Skeletal muscle tissue (tissue), 3 donors: ENCODE measurements at regions not wholly inside any gene's neighbourhood (a gene's known extent, or its start where the extent isn't known, plus 50 kb on each side); places are given as distances from the start of the nearest gene placed in this dataset.

Source experiments
- H3K27ac ChIP-seq: one replicate; pipeline ENCODE4 v1.7.0; 2013; ENCODE audit warnings: mild to moderate bottlenecking, low read depth, low read length, inconsistent platforms
- H3K27me3 ChIP-seq, 3 donors: one replicate each; pipeline ENCODE4 v1.7.0; 2013; ENCODE audit warnings: low read length in 3 of 3; ENCODE audit not compliant: control insufficient read depth in 3 of 3, insufficient read depth in 3 of 3
- H3K36me3 ChIP-seq, 3 donors: one replicate each; pipeline ENCODE4 v1.7.0; 2013; ENCODE audit warnings: low read length in 3 of 3; ENCODE audit not compliant: control insufficient read depth in 3 of 3, insufficient read depth in 3 of 3
- H3K4me1 ChIP-seq, 3 donors: one replicate each; pipeline ENCODE4 v1.7.0; 2013; ENCODE audit warnings: low read length in 3 of 3, mild to moderate bottlenecking in 3 of 3; ENCODE audit not compliant: control insufficient read depth in 3 of 3, insufficient read depth in 3 of 3
- H3K4me3 ChIP-seq, 3 donors: one replicate each; pipeline ENCODE4 v1.7.0; 2013; ENCODE audit warnings: low read length in 3 of 3
- H3K9ac ChIP-seq, 3 donors: one replicate each; pipeline ENCODE4 v1.7.0; 2013; ENCODE audit warnings: low read length in 3 of 3, mild to moderate bottlenecking in 3 of 3, moderate library complexity in 2 of 3, low read depth in 1 of 3
- H3K9me3 ChIP-seq, 3 donors: one replicate each; pipeline ENCODE4 v1.7.0; 2013; ENCODE audit warnings: low read length in 3 of 3; ENCODE audit not compliant: control insufficient read depth in 3 of 3
- donor health status: Osteomylitis.

DNA sequence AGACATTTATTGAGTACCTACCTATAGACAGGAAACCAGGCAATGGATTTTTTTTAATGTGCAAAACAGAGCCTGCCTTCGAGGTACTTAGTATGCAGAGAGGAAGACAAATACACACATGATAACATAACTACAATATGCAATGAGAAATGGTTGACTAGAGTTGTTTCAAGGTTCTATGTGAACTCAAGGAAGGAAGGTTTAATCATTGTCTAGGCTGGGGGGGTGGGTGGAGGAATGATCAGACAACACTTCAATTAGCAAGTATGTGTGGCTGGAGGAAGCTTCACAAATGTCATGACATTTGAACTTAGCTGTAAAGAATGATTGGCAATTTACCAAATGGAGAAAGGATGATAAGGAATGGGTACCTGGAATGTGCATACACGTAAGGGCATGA lies 985.3 kb downstream of the FLRT2 start:
- H3K27ac ChIP-seq, result no peak overlapping the region

DNA sequence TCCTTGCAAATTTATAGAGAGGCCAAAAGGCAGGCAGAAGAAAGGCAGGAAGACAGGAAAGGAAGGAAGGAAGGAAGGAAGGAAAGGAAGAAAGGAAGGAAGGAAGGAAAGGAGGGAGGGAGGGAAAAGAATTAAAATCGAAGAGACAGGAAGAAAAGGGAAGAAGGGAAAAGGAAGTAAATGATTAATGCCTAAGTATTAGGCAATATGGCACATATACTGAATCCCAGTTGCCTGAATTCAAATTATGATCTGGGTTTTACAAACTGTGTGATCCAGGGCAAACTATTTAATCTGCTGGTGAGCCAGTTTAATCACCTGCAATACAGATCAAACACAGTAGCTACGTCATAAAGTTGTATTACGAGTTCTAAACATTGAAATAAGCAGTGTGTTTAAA lies 983.6 kb downstream of the FLRT2 start:
- no peak overlapping the region for H3K4me3 ChIP-seq
- H3K9me3 ChIP-seq, result no peaks in the 10 kb centered on the region
- H3K27me3 ChIP-seq, result no peaks in the 10 kb centered on the region
- no peak overlapping the region for H3K27ac ChIP-seq
- H3K36me3 ChIP-seq, result no peaks in the 10 kb centered on the region
- no peaks in the 10 kb centered on the region for H3K4me1 ChIP-seq
- H3K9ac ChIP-seq, result no peak overlapping the region

More for the DNA sequence above, 985.3 kb downstream of the FLRT2 start:
- H3K4me3 ChIP-seq, result no peak overlapping the region
- H3K27me3 ChIP-seq, result no peaks in the 10 kb centered on the region
- H3K4me1 ChIP-seq, result no peaks in the 10 kb centered on the region
- no peaks in the 10 kb centered on the region for H3K36me3 ChIP-seq
- H3K9me3 ChIP-seq, result no peaks in the 10 kb centered on the region
- no peak overlapping the region for H3K9ac ChIP-seq

DNA sequence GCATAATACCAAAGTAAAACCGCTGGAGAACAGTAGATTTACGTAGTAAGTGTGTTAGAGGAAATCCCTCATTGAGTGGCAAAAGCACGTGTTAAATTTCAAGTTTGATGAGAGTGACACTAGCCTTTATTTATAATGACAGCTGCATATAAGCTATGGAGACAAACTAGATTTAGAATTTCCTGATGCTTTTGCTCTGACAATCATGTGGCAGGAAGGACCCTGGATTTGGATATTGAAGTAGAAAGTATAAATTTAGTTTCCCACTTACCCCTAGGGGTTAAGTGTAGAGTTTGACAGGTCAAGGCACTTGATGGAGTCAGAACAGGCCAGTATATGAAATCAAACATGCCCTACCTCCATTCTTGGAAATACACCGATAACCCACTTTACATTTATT lies 983.1 kb downstream of the FLRT2 start:
- Histone ChIP-seq H3K36me3 (no peaks in the 10 kb centered on the region), H3K4me3 (no peak overlapping the region), H3K9me3 (no peaks in the 10 kb centered on the region), H3K4me1 (no peaks in the 10 kb centered on the region), H3K27me3 (no peaks in the 10 kb centered on the region), H3K9ac (no peak overlapping the region), H3K27ac (no peak overlapping the region)

DNA sequence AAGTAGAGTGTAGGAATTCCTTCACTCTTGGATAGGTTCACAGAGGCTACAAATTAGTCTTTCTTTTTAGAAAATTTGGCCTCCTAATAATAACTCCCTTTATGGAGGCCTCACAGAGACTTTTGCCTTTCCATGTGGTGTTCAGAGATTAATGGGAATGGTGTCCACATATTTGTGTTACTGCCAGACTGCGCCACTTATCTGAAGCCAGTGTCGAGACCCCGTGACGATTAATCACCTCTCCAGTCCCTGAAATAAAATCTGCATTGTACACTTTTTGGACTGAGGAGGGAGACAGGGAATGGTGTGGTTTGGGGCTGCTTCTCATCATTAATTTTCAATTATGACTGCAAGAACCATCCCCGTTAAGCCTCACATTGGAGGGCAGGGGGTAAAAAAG lies 980.5 kb downstream of the FLRT2 start:
- Histone ChIP-seq H3K27me3 (no peaks in the 10 kb centered on the region), H3K4me3 (no peak overlapping the region), H3K36me3 (no peaks in the 10 kb centered on the region), H3K9ac (no peak overlapping the region), H3K27ac (no peak overlapping the region), H3K9me3 (no peaks in the 10 kb centered on the region), H3K4me1 (no peaks in the 10 kb centered on the region)

DNA sequence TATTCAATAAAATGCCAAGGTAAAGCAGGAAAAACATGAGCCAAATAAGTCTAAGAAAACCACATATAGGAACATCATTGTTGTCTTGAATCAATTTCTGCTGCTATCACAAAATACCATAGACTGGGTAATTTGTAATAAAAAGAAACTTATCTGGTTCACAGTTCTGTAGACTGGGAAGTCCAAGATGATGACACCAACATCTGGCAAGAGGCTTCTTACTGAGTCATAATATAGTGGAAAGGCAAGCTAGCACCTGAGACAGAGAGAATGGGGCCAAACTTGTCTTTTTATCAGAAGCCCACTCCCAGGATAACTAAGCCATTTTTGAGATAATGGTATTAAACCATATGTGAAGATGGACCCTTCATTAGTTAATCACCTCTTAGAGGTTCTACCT lies 975.9 kb downstream of the FLRT2 start:
- H3K27ac ChIP-seq, result no peak overlapping the region
- H3K36me3 ChIP-seq, result no peaks in the 10 kb centered on the region
- no peaks in the 10 kb centered on the region for H3K27me3 ChIP-seq
- no peak overlapping the region for H3K4me3 ChIP-seq
- no peaks in the 10 kb centered on the region for H3K9me3 ChIP-seq
- H3K9ac ChIP-seq, result no peak overlapping the region
- H3K4me1 ChIP-seq, result no peaks in the 10 kb centered on the region

DNA sequence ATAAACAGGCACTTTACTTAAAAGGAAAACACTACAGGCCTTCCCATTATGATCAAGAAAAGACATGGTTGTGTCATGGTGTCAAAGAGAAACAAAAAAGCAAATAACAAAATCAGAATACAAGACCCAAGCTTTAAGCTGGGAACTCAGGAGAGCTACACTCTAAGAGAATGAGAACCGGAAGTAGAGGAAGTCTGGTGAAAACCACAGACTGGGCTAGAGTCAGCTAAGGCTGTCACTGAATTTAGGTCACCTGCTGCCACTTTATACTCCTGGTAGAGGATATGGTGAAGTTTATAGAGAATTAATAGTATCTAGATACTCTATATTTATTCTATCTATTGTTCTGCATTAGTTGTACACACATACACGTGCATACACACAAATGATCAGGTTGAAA lies 971.7 kb downstream of the FLRT2 start:
- no peak overlapping the region for H3K9ac ChIP-seq
- no peaks in the 10 kb centered on the region for H3K9me3 ChIP-seq
- H3K27ac ChIP-seq, result no peak overlapping the region
- H3K4me1 ChIP-seq, result no peaks in the 10 kb centered on the region
- no peaks in the 10 kb centered on the region for H3K36me3 ChIP-seq
- H3K27me3 ChIP-seq, result no peaks in the 10 kb centered on the region
- H3K4me3 ChIP-seq, result no peak overlapping the region

DNA sequence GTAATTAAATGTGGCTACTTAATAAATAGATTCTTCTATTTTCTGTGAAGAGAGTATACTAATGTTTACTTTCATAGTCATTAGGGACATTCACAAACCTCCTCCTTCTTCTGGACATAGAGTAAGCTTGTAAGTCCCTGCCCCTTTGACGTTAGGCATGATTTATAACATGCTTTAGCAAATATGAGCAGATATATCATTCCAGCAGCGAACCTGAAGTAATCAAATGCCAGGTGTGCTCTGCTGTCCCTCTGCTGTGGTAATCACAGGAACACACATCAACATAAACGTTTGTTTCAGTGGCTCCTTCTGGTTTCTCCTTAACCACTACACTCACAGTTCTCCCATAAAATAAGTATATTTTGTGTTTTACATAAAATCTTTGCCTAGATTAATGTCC lies 961.8 kb downstream of the FLRT2 start:
- Histone ChIP-seq H3K36me3 (no peaks in the 10 kb centered on the region), H3K27me3 (no peaks in the 10 kb centered on the region), H3K4me1 (no peaks in the 10 kb centered on the region), H3K9me3 (no peaks in the 10 kb centered on the region), H3K27ac (no peak overlapping the region), H3K4me3 (no peak overlapping the region), H3K9ac (no peak overlapping the region)

DNA sequence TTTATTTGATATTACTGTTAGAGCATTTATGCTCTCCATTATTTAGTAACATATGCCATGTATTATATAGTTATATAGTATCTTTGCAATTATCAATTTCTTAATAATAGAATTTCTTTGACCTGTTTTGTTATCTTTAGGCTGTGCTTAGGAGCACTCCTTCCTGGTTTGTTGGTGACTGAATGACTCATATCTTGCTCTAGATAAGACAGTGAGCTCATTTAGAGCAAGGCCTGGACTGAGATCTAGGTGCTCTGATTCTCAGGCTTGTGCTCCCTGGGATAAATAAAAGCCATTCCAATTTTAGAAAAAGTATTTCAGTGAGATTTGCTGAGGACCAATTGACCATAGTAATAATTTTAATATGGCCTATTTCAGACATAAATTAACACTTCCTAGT lies 951.2 kb downstream of the FLRT2 start:
- H3K27ac ChIP-seq, result no peak overlapping the region
- H3K36me3 ChIP-seq, result no peaks in the 10 kb centered on the region
- H3K4me3 ChIP-seq, result no peak overlapping the region
- H3K9ac ChIP-seq, result no peak overlapping the region
- no peaks in the 10 kb centered on the region for H3K27me3 ChIP-seq
- no peaks in the 10 kb centered on the region for H3K9me3 ChIP-seq
- no peaks in the 10 kb centered on the region for H3K4me1 ChIP-seq

DNA sequence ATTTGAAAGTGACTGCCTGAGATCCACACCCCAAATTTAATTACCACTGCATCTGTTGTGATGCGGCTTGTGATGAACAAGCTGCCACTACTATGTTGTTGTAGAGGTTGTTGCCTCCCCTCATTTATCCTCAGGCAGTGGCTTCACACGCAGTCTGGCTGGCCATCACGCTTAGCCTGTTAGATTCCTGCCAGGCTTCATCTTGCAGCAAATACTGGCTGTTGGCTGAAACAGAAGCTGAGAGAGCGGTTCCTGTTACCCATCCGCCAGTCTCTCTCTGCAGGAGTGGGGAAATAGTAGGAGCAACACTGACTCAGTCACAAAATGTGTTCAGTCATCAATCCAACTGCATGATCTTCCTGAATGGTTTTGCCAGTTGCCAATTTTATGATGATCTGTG lies 934.4 kb downstream of the FLRT2 start:
- Histone ChIP-seq H3K27ac (no peak overlapping the region), H3K9ac (no peak overlapping the region), H3K9me3 (no peaks in the 10 kb centered on the region), H3K27me3 (no peaks in the 10 kb centered on the region), H3K36me3 (no peaks in the 10 kb centered on the region), H3K4me1 (no peaks in the 10 kb centered on the region), H3K4me3 (no peak overlapping the region)

DNA sequence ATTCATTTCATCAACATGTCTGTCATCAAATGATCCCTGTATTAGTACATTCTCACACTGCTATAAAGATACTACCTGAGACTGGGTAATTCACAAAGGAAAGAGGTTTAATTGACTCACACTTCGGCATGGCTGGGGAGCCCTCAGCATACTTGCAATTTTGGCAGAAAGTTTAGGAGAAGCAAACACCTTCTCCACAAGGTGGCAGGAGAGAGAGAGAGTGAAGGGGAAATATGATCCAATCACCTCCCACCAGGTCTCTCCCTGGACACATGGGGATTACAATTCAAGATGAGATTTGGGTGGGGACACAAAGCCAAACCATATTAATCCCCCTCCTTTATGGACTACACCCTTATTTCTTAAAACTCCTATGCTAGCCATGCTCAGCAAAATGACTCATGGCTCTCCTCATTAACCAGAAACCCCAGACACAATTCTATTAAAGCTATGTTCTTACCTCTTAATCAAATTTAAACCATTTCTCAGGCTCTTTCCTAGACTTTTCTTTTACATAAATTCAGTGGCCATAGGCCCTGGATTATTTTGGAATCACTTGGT lies 932.3 kb downstream of the FLRT2 start:
- Histone ChIP-seq H3K9ac (no peak overlapping the region), H3K27me3 (no peaks in the 10 kb centered on the region), H3K27ac (no peak overlapping the region), H3K4me3 (no peak overlapping the region), H3K36me3 (no peaks in the 10 kb centered on the region), H3K4me1 (no peaks in the 10 kb centered on the region), H3K9me3 (no peaks in the 10 kb centered on the region)
